Spleen (tissue), 11 donors: ENCODE measurements at regions not wholly inside any gene's neighbourhood (a gene's known extent, or its start where the extent isn't known, plus 50 kb on each side); places are given as distances from the start of the nearest gene placed in this dataset.

Experiments
- DNase-seq: peaks from one replicate; pipeline ENCODE4 v3.0.0-alpha.2; 2020
- H3K27ac ChIP-seq, 8 donors: fragments of 200-600 bp; sonication (generic) in 7 of 8; 1 replicate in 4 of 8; 2 replicates in 4 of 8; pipeline versions ENCODE4 v1.5.0 to v1.8.0; 2016 to 2021; ENCODE audit warnings: inconsistent platforms in 4 of 8, mild to moderate bottlenecking in 4 of 8, moderate library complexity in 1 of 8
- H3K27me3 ChIP-seq, 7 donors: fragments of 200-600 bp; sonication (generic) in 6 of 7; replicated peaks in 1 of 7; 1 replicate in 4 of 7; 2 replicates in 3 of 7; pipeline versions ENCODE4 v1.5.0 to v1.8.0; 2016 to 2021; ENCODE audit warnings: inconsistent platforms in 3 of 7, mild to moderate bottlenecking in 1 of 7
- H3K36me3 ChIP-seq, 6 donors: fragments of 200-600 bp; sonication (generic) in 5 of 6; 1 replicate in 4 of 6; 2 replicates in 2 of 6; pipeline versions ENCODE4 v1.5.0 to v1.8.0; 2016 to 2021; ENCODE audit warnings: inconsistent platforms in 2 of 6
- H3K4me1 ChIP-seq, 6 donors: fragments of 200-600 bp; sonication (generic) in 5 of 6; 1 replicate in 3 of 6; 2 replicates in 3 of 6; pipeline versions ENCODE4 v1.5.0 to v1.8.0; 2016 to 2021; ENCODE audit warnings: inconsistent platforms in 3 of 6
- H3K4me3 ChIP-seq, 8 donors: fragments of 200-600 bp; sonication (generic) in 7 of 8; 1 replicate in 4 of 8; 2 replicates in 4 of 8; pipeline versions ENCODE4 v1.5.0 to v1.8.0; 2016 to 2021; ENCODE audit warnings: inconsistent platforms in 4 of 8, mild to moderate bottlenecking in 4 of 8, moderate library complexity in 2 of 8
- H3K9me3 ChIP-seq, 8 donors: fragments of 200-600 bp; sonication (generic) in 7 of 8; 1 replicate in 4 of 8; 2 replicates in 4 of 8; pipeline versions ENCODE4 v1.5.0 to v1.8.0; 2016 to 2021; ENCODE audit warnings: inconsistent platforms in 4 of 8
- CTCF ChIP-seq, 11 experiments: fragments of 200-600 bp in 7 of 11; fragments of 450-650 bp in 4 of 11; sonication (generic) in 4 of 11; IDR thresholded peaks in 8 of 11; conservative IDR thresholded peaks in 3 of 11; 1 replicate in 7 of 11; 2 replicates in 4 of 11; pipeline versions ENCODE4 v1.4.0 to v1.8.0; 2016 to 2021; ENCODE audit warnings: antibody characterized with exemption in 11 of 11, inconsistent platforms in 4 of 11, mild to moderate bottlenecking in 1 of 11
- POLR2A ChIP-seq, 3 donors: fragments of 450-650 bp; IDR thresholded peaks; one replicate each; pipeline ENCODE4 v1.5.1; 2017; ENCODE audit warnings: antibody characterized with exemption in 3 of 3, mild to moderate bottlenecking in 1 of 3
- POLR2AphosphoS5 ChIP-seq, 3 donors: sonication (generic); formaldehyde crosslinking; IDR thresholded peaks; one replicate each; pipeline ENCODE4 v1.5.1; 2017; ENCODE audit warnings: antibody characterized with exemption in 3 of 3
- WGBS, 5 donors: extraction: QIAGEN DNeasy Blood & Tissue Kit in 3 of 5; methylation state at CpG; one replicate each; pipeline versions ENCODE4 v1.1.5 to v1.1.7; 2013 to 2018; 5-methylcytosine and 5-hydroxymethylcytosine counted together
- intact Hi-C: fragments of 100-400 bp; cut with DNase I; formaldehyde crosslinking; loops from one replicate; pipeline ENCODE4 v1.15.0; 2023; ENCODE audit warnings: low total_unique reads
- donor health status: healthy with polysubstance abuse.
- donor health status: DM: no; HTN: no; CAD: no; lungs with moderate emphysema.
- donor health status: DM: no; HTN: no; CAD: no.
- donor health status: Bipolar disorder and iron deficiency.
- donor health status: healthy.
- donor health status: DM: no; HTN: no; CAD: no.
- donor health status: DM: yes; HTN: yes; CAD: no.

- no peaks in the 10 kb centered on the region for H3K36me3 ChIP-seq
- H3K9me3 ChIP-seq: peaks cover 0 to 15% (median 0%) of the 10 kb centered on the region in 8 donors
- intact Hi-C loops: no loop called here
- DNase-seq: no peak
- H3K4me3 ChIP-seq: no peak overlapping the region
- WGBS, 5 donors: 76 to 90% (median 83%) methylated on average over 9 of the region's 9 CpGs
- no peaks in the 10 kb centered on the region for H3K4me1 ChIP-seq
- TF ChIP-seq POLR2A (IDR thresholded peaks at IDR 0.05): no peak
- TF ChIP-seq CTCF (IDR thresholded peaks at IDR 0.05 in 8 of 11, conservative IDR thresholded peaks at IDR 0.05 in 3 of 11): no peak
- no peak for TF ChIP-seq POLR2AphosphoS5 (IDR thresholded peaks at IDR 0.05)
- no peaks in the 10 kb centered on the region for H3K27me3 ChIP-seq
- no peak overlapping the region for H3K27ac ChIP-seq
Measured at GRCh38 chr20:54389596-54390280, 85.7 kb upstream of the DOK5 start.

- no peak for DNase-seq
- TF ChIP-seq POLR2A (IDR thresholded peaks at IDR 0.05): no peak
- TF ChIP-seq CTCF (IDR thresholded peaks at IDR 0.05 in 8 of 11, conservative IDR thresholded peaks at IDR 0.05 in 3 of 11): no peak
- TF ChIP-seq POLR2AphosphoS5 (IDR thresholded peaks at IDR 0.05): no peak
- H3K4me3 ChIP-seq: no peak overlapping the region
- 84 to 93% (median 90%) methylated on average over 3 of the region's 3 CpGs for WGBS, 5 donors
- H3K4me1 ChIP-seq: no peaks in the 10 kb centered on the region
- H3K27me3 ChIP-seq: no peaks in the 10 kb centered on the region
- H3K27ac ChIP-seq: no peak overlapping the region
- intact Hi-C loops: no loop called here
- H3K36me3 ChIP-seq: no peaks in the 10 kb centered on the region
- peaks cover 0 to 4% (median 0%) of the 10 kb centered on the region in 8 donors for H3K9me3 ChIP-seq
Measured at GRCh38 chr20:54397292-54398140, 77.9 kb upstream of the DOK5 start.

- Histone ChIP-seq H3K27ac (no peak overlapping the region), H3K9me3 (no peaks in the 10 kb centered on the region), H3K4me3 (no peak overlapping the region), H3K36me3 (no peaks in the 10 kb centered on the region), H3K27me3 (no peaks in the 10 kb centered on the region), H3K4me1 (no peaks in the 10 kb centered on the region)
- WGBS, 5 donors: 85 to 93% (median 87%) methylated on average over 5 of the region's 5 CpGs
- no peak for DNase-seq
- intact Hi-C loops: no loop called here
- no peak for TF ChIP-seq POLR2AphosphoS5 (IDR thresholded peaks at IDR 0.05)
- no peak for TF ChIP-seq CTCF (IDR thresholded peaks at IDR 0.05 in 8 of 11, conservative IDR thresholded peaks at IDR 0.05 in 3 of 11)
- no peak for TF ChIP-seq POLR2A (IDR thresholded peaks at IDR 0.05)
Measured at GRCh38 chr20:54398814-54399213, 76.6 kb upstream of the DOK5 start.

GRCh38 chr20:54405540-54405939, 69.9 kb upstream of the DOK5 start:
- TF ChIP-seq POLR2A (IDR thresholded peaks at IDR 0.05): no peak
- TF ChIP-seq CTCF (IDR thresholded peaks at IDR 0.05 in 8 of 11, conservative IDR thresholded peaks at IDR 0.05 in 3 of 11): no peak
- no peak for TF ChIP-seq POLR2AphosphoS5 (IDR thresholded peaks at IDR 0.05)
- Histone ChIP-seq H3K27me3 (no peaks in the 10 kb centered on the region), H3K27ac (no peak overlapping the region), H3K4me3 (no peak overlapping the region), H3K36me3 (no peaks in the 10 kb centered on the region), H3K9me3 (no peaks in the 10 kb centered on the region), H3K4me1 (no peaks in the 10 kb centered on the region)
- WGBS, 5 donors: 86 to 99% (median 91%) methylated on average over 2 of the region's 2 CpGs
- intact Hi-C loops: no loop called here
- DNase-seq: no peak
